H1 (cell line): ENCODE measurements at regions not wholly inside any gene's neighbourhood (a gene's known extent, or its start where the extent isn't known, plus 50 kb on each side); places are given as distances from the start of the nearest gene placed in this dataset.

Source experiments
- KDM1A ChIP-seq: fragments of 200-600, 300-600 bp; sonication (generic); IDR thresholded peaks from 2 replicates; pipeline ENCODE4 v1.7.1; 2016; ENCODE audit warnings: mild to moderate bottlenecking, low read length, borderline replicate concordance

DNA sequence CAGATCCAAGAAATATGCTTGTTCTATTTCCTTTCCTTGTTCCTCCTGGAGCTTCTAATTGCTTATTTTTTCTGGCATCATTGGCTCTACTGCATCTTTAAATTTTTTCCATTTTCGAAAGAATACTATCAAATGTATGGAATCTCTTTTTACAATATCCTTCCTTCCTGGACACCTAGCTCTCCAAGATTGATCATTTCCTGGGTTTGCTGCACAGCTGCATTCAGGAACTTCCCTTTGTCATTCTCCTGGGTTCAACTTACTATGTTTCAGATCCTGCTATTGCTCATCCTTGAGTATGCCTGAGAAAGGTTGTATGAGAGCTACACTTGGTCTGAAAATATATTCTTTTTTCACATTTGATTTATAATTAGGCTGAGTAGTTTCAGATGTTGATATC is 73.7 kb upstream of the ERCC6L2 start (continued):
- TF ChIP-seq KDM1A: no peak
